ENCODE measurements at regions not wholly inside any gene's neighbourhood (a gene's known extent, or its start where the extent isn't known, plus 50 kb on each side); places are given as distances from the start of the nearest gene placed in this dataset.

DNA sequence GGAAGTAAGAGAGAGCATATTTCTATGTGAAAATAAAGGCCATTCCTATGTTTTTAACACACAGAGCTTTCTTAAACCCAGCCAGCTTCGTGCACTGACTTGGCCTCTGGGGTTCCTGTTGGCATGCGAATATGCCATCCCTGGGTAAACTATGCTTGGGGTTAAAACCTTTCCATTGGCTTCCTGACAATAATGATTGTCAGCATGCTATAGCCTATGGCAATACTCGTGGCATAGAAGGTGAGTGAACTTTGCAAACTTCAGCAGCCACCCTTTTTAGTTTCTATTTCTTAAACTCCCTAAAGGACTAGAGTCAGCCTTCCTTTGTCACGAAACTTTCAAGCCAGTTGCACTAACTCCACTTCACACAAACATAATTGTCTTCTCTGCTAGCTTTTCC lies 148.4 kb upstream of the RGS6 start:
- H2AFZ ChIP-seq (ENCODE audit: low read length): no peak overlapping the region
- no peak overlapping the region for H4K5ac ChIP-seq (ENCODE audit: insufficient read length, low read depth, low read length)

More for the DNA sequence above, 148.4 kb upstream of the RGS6 start:
- no peak overlapping the region for H2BK12ac ChIP-seq (ENCODE audit: insufficient read length, low read depth, low read length)
- no peak overlapping the region for H3K9ac ChIP-seq (ENCODE audit: extremely low read depth, insufficient read length, low read length)
- TF ChIP-seq, protein P1, sequence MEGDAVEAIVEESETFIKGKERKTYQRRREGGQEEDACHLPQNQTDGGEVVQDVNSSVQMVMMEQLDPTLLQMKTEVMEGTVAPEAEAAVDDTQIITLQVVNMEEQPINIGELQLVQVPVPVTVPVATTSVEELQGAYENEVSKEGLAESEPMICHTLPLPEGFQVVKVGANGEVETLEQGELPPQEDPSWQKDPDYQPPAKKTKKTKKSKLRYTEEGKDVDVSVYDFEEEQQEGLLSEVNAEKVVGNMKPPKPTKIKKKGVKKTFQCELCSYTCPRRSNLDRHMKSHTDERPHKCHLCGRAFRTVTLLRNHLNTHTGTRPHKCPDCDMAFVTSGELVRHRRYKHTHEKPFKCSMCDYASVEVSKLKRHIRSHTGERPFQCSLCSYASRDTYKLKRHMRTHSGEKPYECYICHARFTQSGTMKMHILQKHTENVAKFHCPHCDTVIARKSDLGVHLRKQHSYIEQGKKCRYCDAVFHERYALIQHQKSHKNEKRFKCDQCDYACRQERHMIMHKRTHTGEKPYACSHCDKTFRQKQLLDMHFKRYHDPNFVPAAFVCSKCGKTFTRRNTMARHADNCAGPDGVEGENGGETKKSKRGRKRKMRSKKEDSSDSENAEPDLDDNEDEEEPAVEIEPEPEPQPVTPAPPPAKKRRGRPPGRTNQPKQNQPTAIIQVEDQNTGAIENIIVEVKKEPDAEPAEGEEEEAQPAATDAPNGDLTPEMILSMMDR (conservative IDR thresholded peaks at IDR 0.05): no peak
- no peak overlapping the region for H3K27ac ChIP-seq (ENCODE audit: insufficient read length, low read depth, low read length)
- no peak overlapping the region for H3K27ac Mint-ChIP-seq
- no peaks in the 10 kb centered on the region for H3K79me2 ChIP-seq (ENCODE audit: insufficient read depth, low read length)
- H3K9me3 ChIP-seq (ENCODE audit: control insufficient read depth, low read depth, low read length): no peaks in the 10 kb centered on the region
- no peaks in the 10 kb centered on the region for H3K4me1 ChIP-seq (ENCODE audit: insufficient read depth, low read length)
- no peak overlapping the region for H3K18ac ChIP-seq (ENCODE audit: insufficient read length, low read depth, low read length)
- WGBS (ENCODE audit: extremely low coverage, insufficient read length, low lambda C conversion rate): no CpG with 5 or more reads among the region's 4 CpGs
- no peak overlapping the region for H3T11ph ChIP-seq (ENCODE audit: low read length)
- no peak overlapping the region for H2BK20ac ChIP-seq (ENCODE audit: low read depth, low read length, poor library complexity, severe bottlenecking)
- H2AK5ac ChIP-seq (ENCODE audit: insufficient read length, low read length): no peak overlapping the region
- H3K27me3 ChIP-seq (ENCODE audit: insufficient read depth, low read length): no peaks in the 10 kb centered on the region
- H3K9me3 Mint-ChIP-seq: peaks cover 10 to 13% of the 10 kb centered on the region in 2 experiments
- H3K23me2 ChIP-seq (ENCODE audit: insufficient read length, low read depth, low read length, poor library complexity, severe bottlenecking): no peaks in the 10 kb centered on the region
- no peak overlapping the region for H2BK120ac ChIP-seq (ENCODE audit: low read depth, low read length, poor library complexity, severe bottlenecking)
- H4K20me1 ChIP-seq (ENCODE audit: control insufficient read depth, insufficient read depth, insufficient read length): no peaks in the 10 kb centered on the region
- no peak overlapping the region for H3K4ac ChIP-seq (ENCODE audit: low read depth, low read length)
- H3K4me1 Mint-ChIP-seq: peaks cover 10 to 14% of the 10 kb centered on the region in 2 experiments
- no peak overlapping the region for H3K14ac ChIP-seq (ENCODE audit: insufficient read depth, low read length)
- H3K4me2 ChIP-seq (ENCODE audit: insufficient read depth, insufficient read length, low read length): no peak overlapping the region
- no peak overlapping the region for H3K23ac ChIP-seq (ENCODE audit: insufficient read length, low read depth, low read length)
- H2BK5ac ChIP-seq (ENCODE audit: insufficient read length, low read length): no peak overlapping the region
- H3K36me3 Mint-ChIP-seq (ENCODE audit: insufficient read depth in 1 of 3, low read depth in 3 of 3): peaks cover 0 to 14% (median 11%) of the 10 kb centered on the region in 3 experiments; a peak in 5 of 7 replicates
- H3K56ac ChIP-seq (ENCODE audit: insufficient read length, low read depth, low read length): no peak overlapping the region
- H3K4me3 Mint-ChIP-seq: no peak overlapping the region
- H4K91ac ChIP-seq (ENCODE audit: insufficient read length, low read depth, low read length): no peak overlapping the region
- no peaks in the 10 kb centered on the region for H3K79me1 ChIP-seq (ENCODE audit: insufficient read depth, low read depth, low read length, poor library complexity, severe bottlenecking)
- H2BK15ac ChIP-seq (ENCODE audit: low read depth, low read length): no peak overlapping the region
- no peak for DNase-seq
- H3K27me3 Mint-ChIP-seq (ENCODE audit: low read depth): no peaks in the 10 kb centered on the region; the same call in 1 of the 2 replicates
- H4K8ac ChIP-seq (replicated peaks; ENCODE audit: insufficient read length, low read depth, low read length): no peak overlapping the region
